ENCODE measurements at regions not wholly inside any gene's neighbourhood (a gene's known extent, or its start where the extent isn't known, plus 50 kb on each side); places are given as distances from the start of the nearest gene placed in this dataset.

- TF ChIP-seq, protein P1, sequence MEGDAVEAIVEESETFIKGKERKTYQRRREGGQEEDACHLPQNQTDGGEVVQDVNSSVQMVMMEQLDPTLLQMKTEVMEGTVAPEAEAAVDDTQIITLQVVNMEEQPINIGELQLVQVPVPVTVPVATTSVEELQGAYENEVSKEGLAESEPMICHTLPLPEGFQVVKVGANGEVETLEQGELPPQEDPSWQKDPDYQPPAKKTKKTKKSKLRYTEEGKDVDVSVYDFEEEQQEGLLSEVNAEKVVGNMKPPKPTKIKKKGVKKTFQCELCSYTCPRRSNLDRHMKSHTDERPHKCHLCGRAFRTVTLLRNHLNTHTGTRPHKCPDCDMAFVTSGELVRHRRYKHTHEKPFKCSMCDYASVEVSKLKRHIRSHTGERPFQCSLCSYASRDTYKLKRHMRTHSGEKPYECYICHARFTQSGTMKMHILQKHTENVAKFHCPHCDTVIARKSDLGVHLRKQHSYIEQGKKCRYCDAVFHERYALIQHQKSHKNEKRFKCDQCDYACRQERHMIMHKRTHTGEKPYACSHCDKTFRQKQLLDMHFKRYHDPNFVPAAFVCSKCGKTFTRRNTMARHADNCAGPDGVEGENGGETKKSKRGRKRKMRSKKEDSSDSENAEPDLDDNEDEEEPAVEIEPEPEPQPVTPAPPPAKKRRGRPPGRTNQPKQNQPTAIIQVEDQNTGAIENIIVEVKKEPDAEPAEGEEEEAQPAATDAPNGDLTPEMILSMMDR (IDR thresholded peaks at IDR 0.05), result no peak
- TF ChIP-seq POLR2A (IDR thresholded peaks at IDR 0.05) (no peak), POLR2AphosphoS5 (IDR thresholded peaks at IDR 0.05) (no peak), EP300 (IDR thresholded peaks at IDR 0.05) (no peak)
Observed at GRCh38 chr15:92538115-92538514, 117.5 kb downstream of the FAM174B start.
